M059J (cell line): ENCODE measurements at regions not wholly inside any gene's neighbourhood (a gene's known extent, or its start where the extent isn't known, plus 50 kb on each side); places are given as distances from the start of the nearest gene placed in this dataset.
"Not testable (repeated sequence)": the region's sequence is repeated elsewhere in the genome, so short reads cannot be mapped to it uniquely, and the experiment has no call there.

Source experiments
- DNase-seq: peaks from one replicate; pipeline ENCODE4 v3.0.0-alpha.2; 2012; ENCODE audit warnings: low read depth

- DNase-seq: peak; percentile 62
Observed at GRCh38 chr11:87878373-87878825, 296.8 kb downstream of the RAB38 start.

GRCh38 chr11:87871056-87871455, 304.2 kb downstream of the RAB38 start:
- DNase-seq: no peak

GRCh38 chr11:87870086-87870485, 305.2 kb downstream of the RAB38 start:
- peak; percentile 36 for DNase-seq

GRCh38 chr11:87866951-87867350, 308.3 kb downstream of the RAB38 start:
- DNase-seq: no peak

- no peak for DNase-seq
Observed at GRCh38 chr11:87861030-87861429, 314.2 kb downstream of the RAB38 start.

- peak; percentile 80 for DNase-seq
Observed at GRCh38 chr11:87859636-87860035, 315.6 kb downstream of the RAB38 start.

GRCh38 chr11:87851827-87852226, 323.4 kb downstream of the RAB38 start:
- no peak for DNase-seq

GRCh38 chr11:87851234-87851633, 324.0 kb downstream of the RAB38 start:
- peak; percentile 86 for DNase-seq

- no peak for DNase-seq
Observed at GRCh38 chr11:87849216-87849615, 326.0 kb downstream of the RAB38 start.

- peak; percentile 46 for DNase-seq
Observed at GRCh38 chr11:87840786-87841185, 334.5 kb downstream of the RAB38 start.

GRCh38 chr11:87832211-87832610, 343.0 kb downstream of the RAB38 start:
- DNase-seq: no peak

- no peak for DNase-seq
Observed at GRCh38 chr11:87820011-87820410, 355.2 kb downstream of the RAB38 start.

GRCh38 chr11:87819151-87819550, 356.1 kb downstream of the RAB38 start:
- DNase-seq: peak; percentile 51

GRCh38 chr11:87812571-87813365, 362.5 kb downstream of the RAB38 start:
- DNase-seq: no peak

GRCh38 chr11:87810486-87810885, 364.8 kb downstream of the RAB38 start:
- no peak for DNase-seq

GRCh38 chr11:87809256-87809655, 366.0 kb downstream of the RAB38 start:
- peak; percentile 12 for DNase-seq

- no peak for DNase-seq
Observed at GRCh38 chr11:87804176-87804575, 371.1 kb downstream of the RAB38 start.

- no peak for DNase-seq
Observed at GRCh38 chr11:87803748-87804147, 371.5 kb downstream of the RAB38 start.

GRCh38 chr11:87784862-87785261, 390.4 kb downstream of the RAB38 start:
- not testable (repeated sequence) for DNase-seq

- no peak for DNase-seq
Observed at GRCh38 chr11:87780068-87780413, 395.2 kb downstream of the RAB38 start.

GRCh38 chr11:87779276-87780067, 395.8 kb downstream of the RAB38 start:
- no peak for DNase-seq

GRCh38 chr11:87778357-87778756, 396.9 kb downstream of the RAB38 start:
- DNase-seq: peak; percentile 75

- no peak for DNase-seq
Observed at GRCh38 chr11:87775036-87775435, 400.2 kb downstream of the RAB38 start.
